H1 (cell line): ENCODE measurements at regions not wholly inside any gene's neighbourhood (a gene's known extent, or its start where the extent isn't known, plus 50 kb on each side); places are given as distances from the start of the nearest gene placed in this dataset.

Source experiments
- CTCF ChIA-PET: fragments of 300-600 bp; sonication (Branson Sonifier 250); formaldehyde crosslinking; loops from one replicate; lab custom pipeline; 2021; ENCODE audit not compliant: partially characterized antibody; lab: Charles Lee
- POLR2A ChIA-PET: fragments of 300-600 bp; sonication (Branson Sonifier 250); formaldehyde crosslinking; loops from one replicate; lab custom pipeline; 2021; ENCODE audit warnings: inconsistent platforms; ENCODE audit not compliant: partially characterized antibody; lab: Charles Lee
- DNase-seq, 2 experiments: peaks; one replicate each; pipeline versions ENCODE4 v3.0.0 to v3.0.0-alpha.2; 2010 to 2022; ENCODE audit warnings: low spot score in 2 of 2, low read depth in 1 of 2, mixed read lengths in 1 of 2
- FAIRE-seq: peaks from 2 replicates; lab custom pipeline; 2011; peaks lifted over from hg19 to GRCh38; lab: Jason Lieb, UNC
- H2AFZ ChIP-seq: 2 replicates; pipeline ENCODE4 v1.8.1; 2012; ENCODE audit warnings: low read length, inconsistent platforms
- H2AK5ac ChIP-seq: 2 replicates; pipeline ENCODE4 v1.6.1; 2013; ENCODE audit warnings: low read depth, low read length
- H2BK120ac ChIP-seq: replicated peaks from 2 replicates; pipeline ENCODE3; 2013; ENCODE audit warnings: low read depth, low read length, inconsistent platforms
- H2BK12ac ChIP-seq: 2 replicates; pipeline ENCODE4 v1.6.1; 2013; ENCODE audit warnings: low read depth, low read length
- H2BK15ac ChIP-seq: 2 replicates; pipeline ENCODE4 v1.6.1; 2013; ENCODE audit warnings: low read length
- H2BK20ac ChIP-seq: 2 replicates; pipeline ENCODE4 v1.6.1; 2013; ENCODE audit warnings: low read length
- H2BK5ac ChIP-seq: 2 replicates; pipeline ENCODE4 v1.6.1; 2013; ENCODE audit warnings: low read depth, low read length
- H3K14ac ChIP-seq: 2 replicates; pipeline ENCODE4 v1.6.1; 2013; ENCODE audit warnings: inconsistent platforms; ENCODE audit not compliant: insufficient read length
- H3K18ac ChIP-seq: 2 replicates; pipeline ENCODE4 v1.6.1; 2013; ENCODE audit warnings: low read length; ENCODE audit errors: extremely low read depth
- H3K23ac ChIP-seq: 2 replicates; pipeline ENCODE4 v1.6.1; 2013; ENCODE audit warnings: inconsistent platforms; ENCODE audit not compliant: insufficient read length
- H3K23me2 ChIP-seq: 2 replicates; pipeline ENCODE4 v1.6.1; 2013; ENCODE audit warnings: low read depth, low read length
- H3K27ac ChIP-seq: 2 replicates; pipeline ENCODE4 v1.6.1; 2011; ENCODE audit warnings: low read depth, low read length, inconsistent platforms
- H3K27me3 ChIP-seq, 4 experiments: replicated peaks in 1 of 4; 1 replicate in 1 of 4; 2 replicates in 3 of 4; pipeline versions ENCODE4 v1.6.1 to v1.8.1; 2011 to 2013; ENCODE audit warnings: low read length in 3 of 4, mild to moderate bottlenecking in 3 of 4, inconsistent platforms in 2 of 4, mixed read lengths in 2 of 4, moderate library complexity in 1 of 4; ENCODE audit not compliant: control insufficient read depth in 3 of 4, insufficient read depth in 3 of 4; ENCODE audit errors: extremely low read depth in 1 of 4
- H3K36me3 ChIP-seq, 4 experiments: 2 replicates each; pipeline versions ENCODE4 v1.6.1 to v1.8.1; 2011 to 2013; ENCODE audit warnings: mild to moderate bottlenecking in 4 of 4, low read length in 3 of 4, moderate library complexity in 2 of 4, control low read depth in 1 of 4, inconsistent platforms in 1 of 4; ENCODE audit not compliant: insufficient read depth in 4 of 4, control insufficient read depth in 2 of 4
- H3K4ac ChIP-seq: replicated peaks from 2 replicates; pipeline ENCODE3; 2013; ENCODE audit warnings: low read length, low read depth, mixed read lengths, inconsistent platforms; ENCODE audit not compliant: insufficient read length
- H3K4me1 ChIP-seq, 4 experiments: replicated peaks in 1 of 4; 1 replicate in 1 of 4; 2 replicates in 3 of 4; pipeline versions ENCODE4 v1.6.1 to v1.8.1; 2011 to 2013; ENCODE audit warnings: low read length in 3 of 4, inconsistent platforms in 2 of 4, mixed read lengths in 1 of 4; ENCODE audit not compliant: insufficient read depth in 4 of 4, control insufficient read depth in 3 of 4
- H3K4me2 ChIP-seq, 2 experiments: 2 replicates each; pipeline versions ENCODE4 v1.6.1 to v1.8.1; 2011 to 2013; ENCODE audit warnings: low read depth in 2 of 2, low read length in 2 of 2, control low read depth in 1 of 2, inconsistent platforms in 1 of 2, mild to moderate bottlenecking in 1 of 2; ENCODE audit not compliant: insufficient read depth in 1 of 2
- H3K4me3 ChIP-seq, 4 experiments: fragments of 200-600, 300-600 bp in 1 of 4; sonication (generic), shearing (Covaris generic), sonication (Bioruptor Twin) in 1 of 4; 2 replicates each; pipeline versions ENCODE4 v1.5.1 to v1.8.1; 2011 to 2016; ENCODE audit warnings: low read length in 4 of 4, low read depth in 3 of 4, control low read depth in 2 of 4, inconsistent platforms in 2 of 4, mild to moderate bottlenecking in 2 of 4, mixed read lengths in 1 of 4, moderate library complexity in 1 of 4; ENCODE audit not compliant: insufficient read depth in 2 of 4; ENCODE audit errors: extremely low read depth in 1 of 4
- H3K56ac ChIP-seq: replicated peaks from 2 replicates; pipeline ENCODE3; 2013; ENCODE audit warnings: low read depth, mild to moderate bottlenecking, mixed read lengths, low read length, inconsistent platforms; ENCODE audit not compliant: insufficient read length
- H3K79me1 ChIP-seq: 2 replicates; pipeline ENCODE4 v1.6.1; 2013; ENCODE audit warnings: low read depth, low read length, control low read depth
- H3K79me2 ChIP-seq, 2 experiments: 2 replicates each; pipeline versions ENCODE4 v1.6.1 to v1.8.1; 2012 to 2013; ENCODE audit warnings: low read length in 2 of 2, mild to moderate bottlenecking in 2 of 2, inconsistent platforms in 1 of 2; ENCODE audit not compliant: insufficient read depth in 2 of 2, control insufficient read depth in 1 of 2
- H3K9ac ChIP-seq, 4 experiments: replicated peaks in 1 of 4; 1 replicate in 1 of 4; 2 replicates in 3 of 4; pipeline versions ENCODE4 v1.6.1 to v1.8.1; 2011 to 2013; ENCODE audit warnings: low read depth in 3 of 4, low read length in 3 of 4, control low read depth in 2 of 4, mild to moderate bottlenecking in 2 of 4, moderate library complexity in 2 of 4, inconsistent platforms in 1 of 4; ENCODE audit errors: extremely low read depth in 1 of 4
- H3K9me3 ChIP-seq, 2 experiments: 2 replicates each; pipeline versions ENCODE4 v1.6.1 to v1.8.1; 2012 to 2013; ENCODE audit warnings: mild to moderate bottlenecking in 2 of 2, moderate library complexity in 2 of 2, control low read depth in 1 of 2, inconsistent platforms in 1 of 2, low read depth in 1 of 2, low read length in 1 of 2, mixed read lengths in 1 of 2; ENCODE audit not compliant: insufficient read depth in 2 of 2
- H4K20me1 ChIP-seq, 2 experiments: replicated peaks in 1 of 2; 2 replicates each; pipeline versions ENCODE3 to v1.8.1; 2011 to 2013; ENCODE audit warnings: inconsistent platforms in 2 of 2, low read length in 2 of 2, mild to moderate bottlenecking in 1 of 2; ENCODE audit not compliant: insufficient read depth in 2 of 2, control insufficient read depth in 1 of 2
- H4K5ac ChIP-seq: 2 replicates; pipeline ENCODE4 v1.6.1; 2013; ENCODE audit warnings: low read length, low read depth, mixed read lengths, inconsistent platforms; ENCODE audit not compliant: insufficient read length
- H4K8ac ChIP-seq: 2 replicates; pipeline ENCODE4 v1.8.0; 2013; ENCODE audit warnings: mild to moderate bottlenecking, moderate library complexity, low read length, inconsistent platforms; ENCODE audit not compliant: insufficient read depth; ENCODE audit errors: extremely low read depth
- H4K91ac ChIP-seq: replicated peaks from 2 replicates; pipeline ENCODE3; 2013; ENCODE audit warnings: low read length, mixed read lengths, inconsistent platforms; ENCODE audit not compliant: insufficient read length
- CBX8 ChIP-seq: fragments of 300-800, 300-1000 bp; sonication (generic); IDR thresholded peaks from 2 replicates; pipeline ENCODE4 v1.7.1; 2016; ENCODE audit warnings: low read depth, low read length, borderline replicate concordance
- CEBPB ChIP-seq: IDR thresholded peaks from 2 replicates; pipeline ENCODE4 v1.6.1; 2012; ENCODE audit warnings: low read depth, low read length
- CHD2 ChIP-seq: IDR thresholded peaks from 2 replicates; pipeline ENCODE4 v1.6.1; 2012; ENCODE audit warnings: low read length, improper control_type of control experiment
- POLR2AphosphoS5 ChIP-seq: IDR thresholded peaks from 2 replicates; pipeline ENCODE4 v1.6.1; 2011; ENCODE audit warnings: low read depth, low read length
- SP2 ChIP-seq: IDR thresholded peaks from 2 replicates; pipeline ENCODE4 v1.6.1; 2012; ENCODE audit warnings: mild to moderate bottlenecking, low read length, inconsistent platforms
- SUZ12 ChIP-seq: fragments of 200-600 bp; sonication (generic); IDR thresholded peaks from 2 replicates; pipeline ENCODE4 v1.6.1; 2012; ENCODE audit warnings: mild to moderate bottlenecking, inconsistent platforms, low read length, moderate library complexity, mixed read lengths
- TAF1 ChIP-seq: IDR thresholded peaks from 2 replicates; pipeline ENCODE4 v1.6.1; 2011; ENCODE audit warnings: mild to moderate bottlenecking, low read depth, low read length
- WGBS, 2 experiments: shearing (Covaris generic) in 1 of 2; methylation state at CpG; one replicate each; pipeline versions ENCODE4 v1.1.6 to v1.1.7; 2013 to 2015; ENCODE audit warnings: low lambda C conversion rate in 2 of 2, mixed read lengths in 2 of 2, inconsistent platforms in 1 of 2, low coverage in 1 of 2, missing lambda C conversion rate in 1 of 2; ENCODE audit not compliant: insufficient replicate concordance in 2 of 2, insufficient coverage in 1 of 2, insufficient read length in 1 of 2; ENCODE audit errors: extremely low coverage in 1 of 2, missing lambda C conversion rate in 1 of 2; 5-methylcytosine and 5-hydroxymethylcytosine counted together

DNA sequence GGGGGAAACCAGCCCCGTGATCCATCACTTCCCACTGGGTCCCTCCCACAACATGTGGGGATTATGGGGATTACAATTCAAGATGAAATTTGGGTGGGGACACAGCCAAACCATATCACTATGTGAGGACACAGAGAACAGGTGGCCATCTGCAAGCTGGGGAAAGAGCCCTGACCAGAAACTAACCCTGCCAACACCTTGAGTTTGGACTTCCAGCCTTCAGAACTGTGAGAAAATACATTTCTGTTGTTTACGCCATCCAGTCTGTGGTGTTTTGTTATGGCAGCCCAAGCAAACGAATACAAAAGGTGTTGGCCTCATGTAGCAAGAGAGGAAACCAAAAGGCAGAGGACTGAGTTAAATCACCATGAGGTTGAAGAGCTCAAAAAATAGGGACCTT, 169.9 kb upstream of the TENM3 start:
- H3K9me3 ChIP-seq, result peaks cover 9 to 16% of the 10 kb centered on the region in 2 experiments
- no peaks in the 10 kb centered on the region for H4K20me1 ChIP-seq
- no peak overlapping the region for H2BK20ac ChIP-seq
- ChIA-PET CTCF (interaction anchor here (0.9 kb wide), 1 partner anchor 11 kb away, joined by 3 read pairs; no protein-coding TSS in a partner anchor), POLR2A (no interaction called here)
- no peak overlapping the region for H4K91ac ChIP-seq
- H2AK5ac ChIP-seq, result no peak overlapping the region
- H4K8ac ChIP-seq, result no peak overlapping the region; the same call in 1 of the 2 replicates
- no peak overlapping the region for H3K14ac ChIP-seq
- no peak overlapping the region for H2BK15ac ChIP-seq
- no peaks in the 10 kb centered on the region for H3K4me1 ChIP-seq
- no peak overlapping the region for H2BK120ac ChIP-seq
- no peak overlapping the region for H2AFZ ChIP-seq
- no peaks in the 10 kb centered on the region for H3K79me2 ChIP-seq
- H4K5ac ChIP-seq, result no peak overlapping the region
- peaks cover 0 to 9% (median 0%) of the 10 kb centered on the region in 4 experiments; a peak in 2 of 8 replicates for H3K36me3 ChIP-seq
- H3K4ac ChIP-seq, result no peak overlapping the region
- H3K9ac ChIP-seq, result no peak overlapping the region
- DNase-seq, result no peak
- no peak overlapping the region for H3K23ac ChIP-seq
- H3K56ac ChIP-seq, result no peak overlapping the region
- no peaks in the 10 kb centered on the region for H3K79me1 ChIP-seq
- H3K18ac ChIP-seq, result no peak overlapping the region
- no peaks in the 10 kb centered on the region for H3K27me3 ChIP-seq
- FAIRE-seq, result no peak
- H3K4me3 ChIP-seq, result no peak overlapping the region
- H3K23me2 ChIP-seq, result no peaks in the 10 kb centered on the region
- H2BK5ac ChIP-seq, result no peak overlapping the region
- 96% methylated on average over 3 of the region's 3 CpGs; no CpG with 5 or more reads in 1 of the 2 experiments for WGBS, 2 experiments
- H2BK12ac ChIP-seq, result no peak overlapping the region
- no peak overlapping the region for H3K27ac ChIP-seq
- no peak overlapping the region for H3K4me2 ChIP-seq
- TF ChIP-seq SP2 (no peak), SUZ12 (no peak), POLR2AphosphoS5 (no peak), CEBPB (no peak), CBX8 (no peak), TAF1 (no peak), CHD2 (no peak)
